Neutrophil (primary cell): ENCODE measurements at regions not wholly inside any gene's neighbourhood (a gene's known extent, or its start where the extent isn't known, plus 50 kb on each side); places are given as distances from the start of the nearest gene placed in this dataset.

ENCODE experiments used
- H3K27ac ChIP-seq: fragments of 200-600 bp; sonication (generic); 2 replicates; pipeline ENCODE4 v1.5.1; 2016; ENCODE audit warnings: mild to moderate bottlenecking, moderate library complexity
- H3K27me3 ChIP-seq: fragments of 200-600 bp; sonication (generic); 2 replicates; pipeline ENCODE4 v1.6.0; 2016; ENCODE audit warnings: mild to moderate bottlenecking
- H3K36me3 ChIP-seq: fragments of 200-600 bp; sonication (generic); 2 replicates; pipeline ENCODE4 v1.5.1; 2017
- H3K4me1 ChIP-seq, 2 experiments: fragments of 200-600 bp in 1 of 2; sonication (generic) in 1 of 2; 1 replicate in 1 of 2; 2 replicates in 1 of 2; pipeline versions ENCODE4 v1.5.1 to v1.6.1; 2013 to 2016; ENCODE audit warnings: low read depth in 1 of 2, low read length in 1 of 2, mild to moderate bottlenecking in 1 of 2, moderate library complexity in 1 of 2; ENCODE audit not compliant: control insufficient read depth in 1 of 2, insufficient read depth in 1 of 2
- H3K4me3 ChIP-seq, 2 experiments: fragments of 200-600 bp in 1 of 2; sonication (generic) in 1 of 2; 1 replicate in 1 of 2; 2 replicates in 1 of 2; pipeline ENCODE4 v1.5.1; 2013 to 2016; ENCODE audit warnings: low read depth in 1 of 2, low read length in 1 of 2, mild to moderate bottlenecking in 1 of 2, moderate library complexity in 1 of 2
- H3K9me3 ChIP-seq: fragments of 200-600 bp; sonication (generic); 2 replicates; pipeline ENCODE4 v1.5.1; 2016
- CTCF ChIP-seq: fragments of 200-600 bp; sonication (generic); IDR thresholded peaks from 2 replicates; pipeline ENCODE4 v1.5.1; 2016; ENCODE audit warnings: antibody characterized with exemption

- Histone ChIP-seq H3K36me3 (no peaks in the 10 kb centered on the region), H3K27me3 (peaks cover 4% of the 10 kb centered on the region), H3K27ac (no peak overlapping the region), H3K9me3 (no peaks in the 10 kb centered on the region), H3K4me3 (no peak overlapping the region), H3K4me1 (no peaks in the 10 kb centered on the region)
- no peak for TF ChIP-seq CTCF
Observed at GRCh38 chr20:57860576-57860975, 150.8 kb upstream of the PMEPA1 start.

DNA sequence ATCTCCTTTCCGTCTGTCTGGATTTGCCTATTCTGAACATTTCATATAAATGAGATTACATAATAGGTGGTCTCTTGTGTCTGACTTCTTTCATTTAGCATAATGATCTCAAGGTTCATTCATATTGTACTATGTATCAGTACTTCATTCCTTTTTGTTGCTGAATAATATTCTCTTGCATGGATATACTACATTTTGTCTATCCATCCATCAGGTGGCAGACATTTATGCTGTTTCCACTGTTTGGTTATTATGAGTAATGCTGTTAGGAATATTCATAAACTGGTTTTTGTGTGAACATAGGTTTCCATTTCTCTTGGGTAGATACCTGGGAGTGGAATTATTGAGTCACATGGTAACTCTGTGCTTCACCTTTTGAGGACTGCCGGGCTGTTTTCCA lies 148.2 kb upstream of the PMEPA1 start:
- no peaks in the 10 kb centered on the region for H3K36me3 ChIP-seq
- no peak overlapping the region for H3K27ac ChIP-seq
- H3K27me3 ChIP-seq: no peaks in the 10 kb centered on the region
- H3K9me3 ChIP-seq: no peaks in the 10 kb centered on the region
- no peaks in the 10 kb centered on the region for H3K4me1 ChIP-seq
- H3K4me3 ChIP-seq: no peak overlapping the region
- TF ChIP-seq CTCF: no peak

- H3K4me3 ChIP-seq: no peak overlapping the region
- H3K36me3 ChIP-seq: no peaks in the 10 kb centered on the region
- no peaks in the 10 kb centered on the region for H3K27me3 ChIP-seq
- H3K27ac ChIP-seq: no peak overlapping the region
- TF ChIP-seq CTCF: no peak
- no peaks in the 10 kb centered on the region for H3K9me3 ChIP-seq
- no peaks in the 10 kb centered on the region for H3K4me1 ChIP-seq
Observed at GRCh38 chr20:57857118-57857517, 147.3 kb upstream of the PMEPA1 start.

DNA sequence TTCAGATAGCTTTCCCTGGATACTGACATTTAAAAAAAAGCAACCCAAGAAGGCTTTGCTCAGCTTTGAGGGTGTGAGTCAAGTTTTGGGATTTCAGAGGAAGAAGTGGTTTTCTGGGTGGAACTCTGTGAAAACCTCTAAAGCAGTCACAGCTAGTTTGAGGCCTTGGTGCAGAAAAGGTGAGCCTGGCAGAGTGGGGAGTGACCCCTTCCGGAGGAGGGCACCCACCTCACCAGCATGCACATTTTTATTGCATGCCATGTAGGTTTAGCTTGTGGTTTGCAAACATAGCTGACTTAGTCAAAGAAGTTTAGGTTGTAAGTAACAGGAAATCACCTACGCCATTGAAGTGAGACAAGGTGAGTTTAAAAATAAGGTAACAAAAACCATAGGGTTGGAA lies 146.8 kb upstream of the PMEPA1 start:
- H3K27me3 ChIP-seq: no peaks in the 10 kb centered on the region
- H3K36me3 ChIP-seq: no peaks in the 10 kb centered on the region
- no peak overlapping the region for H3K27ac ChIP-seq
- no peaks in the 10 kb centered on the region for H3K4me1 ChIP-seq
- H3K9me3 ChIP-seq: no peaks in the 10 kb centered on the region
- TF ChIP-seq CTCF: no peak
- H3K4me3 ChIP-seq: no peak overlapping the region

- Histone ChIP-seq H3K27ac (no peak overlapping the region), H3K27me3 (peaks cover 4% of the 10 kb centered on the region), H3K36me3 (no peaks in the 10 kb centered on the region), H3K4me3 (no peak overlapping the region), H3K9me3 (no peaks in the 10 kb centered on the region), H3K4me1 (no peaks in the 10 kb centered on the region)
- no peak for TF ChIP-seq CTCF
Observed at GRCh38 chr20:57851796-57852195, 142.0 kb upstream of the PMEPA1 start.
